ENCODE measurements at regions not wholly inside any gene's neighbourhood (a gene's known extent, or its start where the extent isn't known, plus 50 kb on each side); places are given as distances from the start of the nearest gene placed in this dataset.

DNA sequence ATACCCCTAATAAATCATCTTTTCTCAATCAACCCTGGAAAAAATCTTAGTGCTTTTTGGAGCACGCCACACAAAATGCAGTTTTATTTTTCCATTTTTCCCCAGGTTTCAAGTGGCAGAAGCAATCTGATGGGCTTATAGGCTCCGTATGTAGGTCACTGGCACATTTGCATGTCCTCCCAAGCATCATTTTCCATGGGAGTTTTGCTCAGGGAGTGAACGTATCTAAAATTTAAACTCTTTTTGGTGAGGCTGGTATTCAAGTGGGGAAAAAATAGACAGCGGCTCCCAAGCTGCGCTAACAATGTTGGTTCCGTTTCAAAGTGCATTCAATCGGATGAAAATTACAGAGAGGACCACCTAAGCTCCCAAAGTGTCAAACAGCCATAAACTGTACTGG lies 233.4 kb downstream of the MEX3B start:
- ATAC-seq = no peak
- H3K4me1 ChIP-seq = peaks cover 0 to 8% (median 0%) of the 10 kb centered on the region in 3 donors
- peaks cover 5% of the 10 kb centered on the region for H3K27me3 ChIP-seq
- H3K9me3 ChIP-seq = no peaks in the 10 kb centered on the region
- no peak overlapping the region for H3K27ac ChIP-seq
- TF ChIP-seq, protein P1, sequence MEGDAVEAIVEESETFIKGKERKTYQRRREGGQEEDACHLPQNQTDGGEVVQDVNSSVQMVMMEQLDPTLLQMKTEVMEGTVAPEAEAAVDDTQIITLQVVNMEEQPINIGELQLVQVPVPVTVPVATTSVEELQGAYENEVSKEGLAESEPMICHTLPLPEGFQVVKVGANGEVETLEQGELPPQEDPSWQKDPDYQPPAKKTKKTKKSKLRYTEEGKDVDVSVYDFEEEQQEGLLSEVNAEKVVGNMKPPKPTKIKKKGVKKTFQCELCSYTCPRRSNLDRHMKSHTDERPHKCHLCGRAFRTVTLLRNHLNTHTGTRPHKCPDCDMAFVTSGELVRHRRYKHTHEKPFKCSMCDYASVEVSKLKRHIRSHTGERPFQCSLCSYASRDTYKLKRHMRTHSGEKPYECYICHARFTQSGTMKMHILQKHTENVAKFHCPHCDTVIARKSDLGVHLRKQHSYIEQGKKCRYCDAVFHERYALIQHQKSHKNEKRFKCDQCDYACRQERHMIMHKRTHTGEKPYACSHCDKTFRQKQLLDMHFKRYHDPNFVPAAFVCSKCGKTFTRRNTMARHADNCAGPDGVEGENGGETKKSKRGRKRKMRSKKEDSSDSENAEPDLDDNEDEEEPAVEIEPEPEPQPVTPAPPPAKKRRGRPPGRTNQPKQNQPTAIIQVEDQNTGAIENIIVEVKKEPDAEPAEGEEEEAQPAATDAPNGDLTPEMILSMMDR (IDR thresholded peaks at IDR 0.05) = no peak
- 83 to 91% methylated on average over 7 of the region's 7 CpGs for WGBS, 2 donors (ENCODE audit: low coverage in 1 of 2)
- H3K36me3 ChIP-seq = no peaks in the 10 kb centered on the region
- H3K4me3 ChIP-seq = no peak overlapping the region

DNA sequence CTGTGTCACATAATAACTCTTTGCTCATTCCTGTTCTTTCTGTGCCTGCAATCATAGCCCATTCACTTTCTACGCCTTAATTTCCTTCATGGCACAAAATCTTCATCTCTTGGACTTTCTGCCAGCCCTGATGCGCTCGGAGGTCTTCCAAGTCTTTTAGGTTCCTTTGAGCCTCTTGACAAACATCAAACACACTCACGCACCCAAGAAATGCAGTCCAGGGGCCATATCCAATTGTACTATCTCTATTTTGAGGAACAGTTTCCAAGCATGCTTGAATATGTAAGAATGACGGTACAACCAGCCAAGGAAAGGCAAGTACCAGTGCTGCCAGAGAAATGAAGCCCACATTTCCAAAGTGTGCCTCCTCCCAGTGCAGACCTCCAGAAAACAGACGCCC lies 234.1 kb downstream of the MEX3B start:
- H3K27me3 ChIP-seq = no peaks in the 10 kb centered on the region
- TF ChIP-seq POLR2AphosphoS5 (IDR thresholded peaks at IDR 0.05) (no peak), EP300 (IDR thresholded peaks at IDR 0.05) (no peak), POLR2A (IDR thresholded peaks at IDR 0.05) (no peak)
- TF ChIP-seq, protein P1 (IDR thresholded peaks at IDR 0.05) = no peak
- no peak overlapping the region for H3K4me3 ChIP-seq
- no peak overlapping the region for H3K27ac ChIP-seq
- no peaks in the 10 kb centered on the region for H3K36me3 ChIP-seq
- no peaks in the 10 kb centered on the region for H3K9me3 ChIP-seq
- peaks cover 0 to 8% (median 0%) of the 10 kb centered on the region in 3 donors for H3K4me1 ChIP-seq
- ATAC-seq = no peak
- WGBS, 2 donors (ENCODE audit: low coverage in 1 of 2) = 78 to 86% methylated on average over 2 to 6 of the region's 6 CpGs

DNA sequence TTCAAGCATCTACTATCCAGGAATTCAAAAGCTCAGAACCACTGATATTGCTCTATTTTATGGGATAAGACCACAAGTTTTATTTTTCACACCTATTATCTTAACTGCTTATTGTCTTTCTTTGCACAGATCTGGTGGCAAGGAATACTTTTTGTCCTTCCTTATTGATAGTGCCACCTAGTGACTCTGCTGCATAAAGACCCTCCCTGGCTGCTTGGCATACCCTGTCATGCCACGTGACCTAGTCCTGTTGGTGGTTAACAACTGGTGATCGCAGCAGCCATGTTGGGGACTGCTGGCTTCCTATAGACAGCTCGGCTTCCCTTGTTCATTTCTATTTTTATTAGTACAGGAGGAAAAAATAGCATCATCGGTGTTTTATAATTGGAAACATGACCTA lies 236.3 kb downstream of the MEX3B start:
- TF ChIP-seq POLR2AphosphoS5 (IDR thresholded peaks at IDR 0.05) (no peak), EP300 (IDR thresholded peaks at IDR 0.05) (no peak), POLR2A (IDR thresholded peaks at IDR 0.05) (no peak)
- TF ChIP-seq, protein P1 (IDR thresholded peaks at IDR 0.05) = peak in 1 of 4 experiments; percentile 34
- Histone ChIP-seq H3K9me3 (no peaks in the 10 kb centered on the region), H3K36me3 (no peaks in the 10 kb centered on the region), H3K4me1 (peaks cover 0 to 8% (median 0%) of the 10 kb centered on the region in 3 donors), H3K27ac (no peak overlapping the region), H3K4me3 (no peak overlapping the region), H3K27me3 (no peaks in the 10 kb centered on the region)
- WGBS, 2 donors (ENCODE audit: low coverage in 1 of 2) = 13 to 42% methylated on average over 1 to 4 of the region's 4 CpGs
- no peak for ATAC-seq

DNA sequence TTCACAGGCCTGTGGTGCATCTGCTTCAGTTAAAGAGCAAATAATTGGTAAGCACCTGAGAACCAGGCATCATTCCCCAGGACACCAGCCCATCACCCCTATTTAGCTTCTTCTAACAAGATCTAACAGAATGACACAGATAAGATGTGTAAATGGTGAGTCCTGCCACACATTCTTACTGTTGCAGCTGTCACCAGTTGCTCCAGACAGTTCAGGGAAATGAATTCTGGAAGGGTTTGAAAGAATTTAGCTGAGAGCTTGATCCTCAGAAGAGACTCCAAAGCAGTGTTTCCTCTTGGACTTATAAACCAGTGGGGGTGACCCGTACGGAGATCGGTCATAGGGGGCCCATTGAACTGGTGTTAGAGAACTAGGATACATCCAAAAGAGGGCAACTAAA lies 238.0 kb downstream of the MEX3B start:
- H3K36me3 ChIP-seq = no peaks in the 10 kb centered on the region
- no peak for TF ChIP-seq POLR2A (IDR thresholded peaks at IDR 0.05)
- no peak for TF ChIP-seq EP300 (IDR thresholded peaks at IDR 0.05)
- TF ChIP-seq POLR2AphosphoS5 (IDR thresholded peaks at IDR 0.05) = no peak
- TF ChIP-seq, protein P1 (IDR thresholded peaks at IDR 0.05) = no peak
- H3K27me3 ChIP-seq = no peaks in the 10 kb centered on the region
- WGBS, 2 donors (ENCODE audit: low coverage in 1 of 2) = 82% methylated on average over 3 of the region's 3 CpGs; no CpG with 5 or more reads in 1 of the 2 donors
- ATAC-seq = no peak
- H3K27ac ChIP-seq = no peak overlapping the region
- H3K4me1 ChIP-seq = peaks cover 0 to 8% (median 0%) of the 10 kb centered on the region in 3 donors
- no peak overlapping the region for H3K4me3 ChIP-seq
- no peaks in the 10 kb centered on the region for H3K9me3 ChIP-seq

DNA sequence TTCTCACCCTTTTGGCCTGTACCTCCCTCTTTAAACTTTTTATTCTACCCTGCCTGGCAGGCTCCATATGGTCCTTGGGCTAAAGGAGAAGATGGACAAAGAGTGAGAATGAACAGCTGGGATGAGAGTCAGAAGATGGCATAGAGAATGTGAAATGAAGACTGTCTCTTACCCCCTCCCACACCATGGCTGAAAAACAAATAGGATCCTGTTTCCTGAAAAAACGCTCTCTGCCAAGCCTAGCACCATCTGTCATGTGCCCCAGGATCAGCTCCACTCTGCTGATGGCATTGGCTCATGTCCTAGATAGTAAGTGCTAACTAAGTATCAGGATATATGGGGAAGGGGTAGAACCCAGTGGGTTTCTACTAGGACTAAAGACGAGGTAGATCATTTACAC lies 238.6 kb downstream of the MEX3B start:
- Histone ChIP-seq H3K4me1 (peaks cover 0 to 8% (median 0%) of the 10 kb centered on the region in 3 donors), H3K27me3 (no peaks in the 10 kb centered on the region), H3K9me3 (no peaks in the 10 kb centered on the region), H3K36me3 (no peaks in the 10 kb centered on the region), H3K4me3 (no peak overlapping the region), H3K27ac (no peak overlapping the region)
- 76% methylated on average over 2 of the region's 2 CpGs; no CpG with 5 or more reads in 1 of the 2 donors for WGBS, 2 donors (ENCODE audit: low coverage in 1 of 2)
- no peak for ATAC-seq
- TF ChIP-seq, protein P1 (IDR thresholded peaks at IDR 0.05) = no peak
- no peak for TF ChIP-seq EP300 (IDR thresholded peaks at IDR 0.05)
- TF ChIP-seq POLR2AphosphoS5 (IDR thresholded peaks at IDR 0.05) = no peak
- no peak for TF ChIP-seq POLR2A (IDR thresholded peaks at IDR 0.05)

Measured in gastroesophageal sphincter (tissue), 4 donors.